ENCODE measurements at regions not wholly inside any gene's neighbourhood (a gene's known extent, or its start where the extent isn't known, plus 50 kb on each side); places are given as distances from the start of the nearest gene placed in this dataset.

DNA sequence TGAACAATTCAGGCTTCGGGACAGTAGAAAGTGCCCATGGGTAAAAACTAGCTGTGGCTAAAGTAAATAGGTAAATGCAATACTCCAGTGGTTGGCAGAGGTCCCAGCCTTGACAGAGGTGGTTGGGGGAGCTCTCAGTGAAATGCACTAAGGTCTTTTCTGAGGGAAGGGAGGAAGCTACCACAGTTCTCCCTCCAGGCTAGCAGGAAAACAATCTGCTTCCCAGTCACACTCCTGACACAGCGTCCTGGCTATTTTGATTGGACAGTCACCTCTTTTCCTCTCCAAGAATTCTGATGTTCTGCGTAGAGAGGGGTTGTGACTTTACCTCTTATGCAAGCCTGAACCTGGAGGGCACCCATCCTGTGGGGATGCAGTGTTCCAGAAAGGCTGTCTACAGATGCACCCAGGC is 128.7 kb downstream of the CYSLTR2 start:
- Histone ChIP-seq H3K4me1 (ENCODE audit: control insufficient read depth in 5 of 5, insufficient read depth in 5 of 5, low read length in 5 of 5) (peaks cover 0 to 11% (median 0%) of the 10 kb centered on the region in 5 donors), H3K36me3 (ENCODE audit: control insufficient read depth in 5 of 5, insufficient read depth in 5 of 5, low read length in 5 of 5) (no peaks in the 10 kb centered on the region), H3K4me3 (ENCODE audit: low read depth in 1 of 5, low read length in 5 of 5) (no peak overlapping the region), H3K9ac (ENCODE audit: low read length in 5 of 5) (no peak overlapping the region), H3K9me3 (ENCODE audit: control insufficient read depth in 5 of 5, low read length in 5 of 5) (peaks cover 3 to 17% (median 10%) of the 10 kb centered on the region in 5 donors), H3K27ac (ENCODE audit: low read depth, low read length) (no peak overlapping the region), H3K27me3 (ENCODE audit: control insufficient read depth in 5 of 5, insufficient read depth in 4 of 5, low read length in 5 of 5) (no peaks in the 10 kb centered on the region)

DNA sequence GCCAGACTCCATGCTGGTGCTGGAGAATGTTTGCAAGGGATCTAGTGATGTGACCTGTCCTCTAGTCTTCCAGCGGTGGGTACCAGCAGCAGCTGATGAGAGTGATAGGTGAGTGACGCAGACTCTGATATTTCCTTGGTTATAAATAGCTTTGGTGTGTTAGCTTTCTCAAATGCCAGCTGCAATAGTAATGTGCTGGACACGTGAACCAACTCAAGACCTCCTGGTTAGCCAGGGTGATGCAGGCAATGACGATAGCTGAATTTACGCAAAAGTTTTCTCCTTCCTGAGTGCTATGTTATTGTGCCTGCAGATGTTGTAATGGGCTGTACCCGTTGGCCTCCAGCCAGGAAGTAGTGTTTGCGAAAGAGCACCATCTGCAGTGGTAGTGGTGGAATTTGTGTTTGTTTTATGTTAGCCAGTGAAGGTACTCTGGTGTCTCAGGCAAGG is 129.5 kb downstream of the CYSLTR2 start:
- H3K9ac ChIP-seq (ENCODE audit: low read length in 5 of 5) = no peak overlapping the region
- H3K27ac ChIP-seq (ENCODE audit: low read depth, low read length) = no peak overlapping the region
- peaks cover 3 to 17% (median 10%) of the 10 kb centered on the region in 5 donors for H3K9me3 ChIP-seq (ENCODE audit: control insufficient read depth in 5 of 5, low read length in 5 of 5)
- H3K4me3 ChIP-seq (ENCODE audit: low read depth in 1 of 5, low read length in 5 of 5) = no peak overlapping the region
- H3K4me1 ChIP-seq (ENCODE audit: control insufficient read depth in 5 of 5, insufficient read depth in 5 of 5, low read length in 5 of 5) = peaks cover 0 to 11% (median 0%) of the 10 kb centered on the region in 5 donors
- H3K27me3 ChIP-seq (ENCODE audit: control insufficient read depth in 5 of 5, insufficient read depth in 4 of 5, low read length in 5 of 5) = no peaks in the 10 kb centered on the region
- H3K36me3 ChIP-seq (ENCODE audit: control insufficient read depth in 5 of 5, insufficient read depth in 5 of 5, low read length in 5 of 5) = no peaks in the 10 kb centered on the region

DNA sequence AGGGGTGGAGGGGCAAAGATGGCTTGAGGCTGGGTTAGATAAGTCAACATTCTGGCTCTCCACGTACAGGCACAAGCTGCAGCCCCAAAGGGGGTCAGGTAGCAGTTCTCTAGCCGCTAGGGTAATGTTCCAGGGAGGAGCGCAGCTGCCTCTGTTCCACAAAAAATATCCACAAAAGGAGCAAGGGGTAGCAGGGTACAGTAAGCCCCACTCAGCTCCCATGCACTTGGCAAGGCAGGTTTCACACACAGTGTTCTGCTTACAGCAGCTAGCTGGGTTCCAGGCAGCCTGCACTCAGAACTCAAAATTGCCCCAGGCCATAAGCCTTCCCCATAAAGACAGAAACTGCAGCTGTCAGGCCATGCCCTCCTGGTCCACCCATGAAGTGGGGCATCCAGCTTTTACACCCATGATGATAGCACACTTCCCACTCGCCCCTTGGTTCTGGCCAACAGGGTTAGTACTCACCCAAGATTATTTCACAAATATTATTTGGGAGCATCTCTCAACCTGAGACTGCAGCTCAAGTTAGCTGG is 130.0 kb downstream of the CYSLTR2 start:
- H3K27ac ChIP-seq (ENCODE audit: low read depth, low read length) = no peak overlapping the region
- no peak overlapping the region for H3K4me3 ChIP-seq (ENCODE audit: low read depth in 1 of 5, low read length in 5 of 5)
- H3K27me3 ChIP-seq (ENCODE audit: control insufficient read depth in 5 of 5, insufficient read depth in 4 of 5, low read length in 5 of 5) = no peaks in the 10 kb centered on the region
- H3K36me3 ChIP-seq (ENCODE audit: control insufficient read depth in 5 of 5, insufficient read depth in 5 of 5, low read length in 5 of 5) = no peaks in the 10 kb centered on the region
- H3K4me1 ChIP-seq (ENCODE audit: control insufficient read depth in 5 of 5, insufficient read depth in 5 of 5, low read length in 5 of 5) = peaks cover 0 to 11% (median 0%) of the 10 kb centered on the region in 5 donors
- H3K9ac ChIP-seq (ENCODE audit: low read length in 5 of 5) = no peak overlapping the region
- H3K9me3 ChIP-seq (ENCODE audit: control insufficient read depth in 5 of 5, low read length in 5 of 5) = peaks cover 3 to 17% (median 10%) of the 10 kb centered on the region in 5 donors

DNA sequence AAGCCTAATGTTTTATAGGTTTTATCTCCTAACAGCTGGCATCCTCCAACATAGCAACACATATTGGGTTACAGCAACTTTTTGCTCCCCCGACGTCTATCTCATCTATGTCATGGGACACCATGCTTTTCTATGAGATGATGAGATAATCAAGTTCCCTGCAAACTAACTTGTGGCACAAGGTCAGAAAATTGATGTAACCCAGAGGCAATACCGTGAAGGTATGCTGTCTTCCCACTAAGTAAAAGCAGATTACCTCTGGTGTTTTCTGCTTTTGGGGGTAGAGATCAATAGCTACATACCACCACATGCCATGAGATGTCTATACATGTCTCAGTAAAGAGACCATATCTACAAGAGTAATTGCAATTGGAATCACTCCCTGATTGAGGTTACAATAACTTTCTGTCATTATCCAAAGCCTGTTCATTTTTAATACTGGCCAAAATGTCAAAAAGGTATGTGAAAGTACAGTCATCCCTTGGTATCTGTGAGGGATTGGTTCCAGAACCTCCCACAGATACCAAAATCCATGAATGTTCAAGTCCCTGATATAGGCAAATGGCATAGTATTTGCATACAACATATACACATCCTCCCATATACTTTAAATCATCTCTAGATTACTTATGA is 131.3 kb downstream of the CYSLTR2 start:
- no peak overlapping the region for H3K27ac ChIP-seq (ENCODE audit: low read depth, low read length)
- no peak overlapping the region for H3K4me3 ChIP-seq (ENCODE audit: low read depth in 1 of 5, low read length in 5 of 5)
- H3K27me3 ChIP-seq (ENCODE audit: control insufficient read depth in 5 of 5, insufficient read depth in 4 of 5, low read length in 5 of 5) = no peaks in the 10 kb centered on the region
- H3K9me3 ChIP-seq (ENCODE audit: control insufficient read depth in 5 of 5, low read length in 5 of 5) = peaks cover under 1 to 16% (median 6%) of the 10 kb centered on the region in 5 donors
- no peak overlapping the region for H3K9ac ChIP-seq (ENCODE audit: low read length in 5 of 5)
- peaks cover 0 to 11% (median 0%) of the 10 kb centered on the region in 5 donors for H3K4me1 ChIP-seq (ENCODE audit: control insufficient read depth in 5 of 5, insufficient read depth in 5 of 5, low read length in 5 of 5)
- no peaks in the 10 kb centered on the region for H3K36me3 ChIP-seq (ENCODE audit: control insufficient read depth in 5 of 5, insufficient read depth in 5 of 5, low read length in 5 of 5)

DNA sequence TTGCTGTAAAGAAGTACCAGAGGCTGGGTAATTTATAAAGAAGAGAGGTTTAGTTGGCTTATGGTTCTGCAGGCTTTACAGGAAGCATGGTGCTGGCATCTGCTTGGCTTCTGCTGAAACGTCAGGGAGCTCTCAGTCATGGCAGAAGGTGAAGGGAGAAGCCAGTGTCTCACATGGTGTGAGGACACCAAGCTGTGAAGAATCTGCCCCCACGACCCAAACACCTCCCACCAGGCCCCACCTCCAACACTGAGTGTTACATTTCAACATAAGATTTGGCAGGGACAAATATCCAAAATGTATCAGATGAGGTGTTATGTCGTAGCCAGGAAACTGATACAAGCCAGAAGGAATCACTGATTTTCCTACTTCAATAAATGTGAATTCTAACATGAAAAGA is 136.5 kb downstream of the CYSLTR2 start:
- no peaks in the 10 kb centered on the region for H3K36me3 ChIP-seq (ENCODE audit: control insufficient read depth in 5 of 5, insufficient read depth in 5 of 5, low read length in 5 of 5)
- no peaks in the 10 kb centered on the region for H3K4me1 ChIP-seq (ENCODE audit: control insufficient read depth in 5 of 5, insufficient read depth in 5 of 5, low read length in 5 of 5)
- H3K27ac ChIP-seq (ENCODE audit: low read depth, low read length) = no peak overlapping the region
- H3K9me3 ChIP-seq (ENCODE audit: control insufficient read depth in 5 of 5, low read length in 5 of 5) = no peaks in the 10 kb centered on the region
- no peaks in the 10 kb centered on the region for H3K27me3 ChIP-seq (ENCODE audit: control insufficient read depth in 5 of 5, insufficient read depth in 4 of 5, low read length in 5 of 5)
- H3K4me3 ChIP-seq (ENCODE audit: low read depth in 1 of 5, low read length in 5 of 5) = no peak overlapping the region
- no peak overlapping the region for H3K9ac ChIP-seq (ENCODE audit: low read length in 5 of 5)

GRCh38 chr13:48790966-48791365 is 137.2 kb downstream of the CYSLTR2 start:
- Histone ChIP-seq H3K4me1 (ENCODE audit: control insufficient read depth in 5 of 5, insufficient read depth in 5 of 5, low read length in 5 of 5) (no peaks in the 10 kb centered on the region), H3K4me3 (ENCODE audit: low read depth in 1 of 5, low read length in 5 of 5) (no peak overlapping the region), H3K36me3 (ENCODE audit: control insufficient read depth in 5 of 5, insufficient read depth in 5 of 5, low read length in 5 of 5) (no peaks in the 10 kb centered on the region), H3K27ac (ENCODE audit: low read depth, low read length) (no peak overlapping the region), H3K27me3 (ENCODE audit: control insufficient read depth in 5 of 5, insufficient read depth in 4 of 5, low read length in 5 of 5) (no peaks in the 10 kb centered on the region), H3K9me3 (ENCODE audit: control insufficient read depth in 5 of 5, low read length in 5 of 5) (no peaks in the 10 kb centered on the region), H3K9ac (ENCODE audit: low read length in 5 of 5) (no peak overlapping the region)

- H3K4me1 ChIP-seq (ENCODE audit: control insufficient read depth in 5 of 5, insufficient read depth in 5 of 5, low read length in 5 of 5) = no peaks in the 10 kb centered on the region
- no peaks in the 10 kb centered on the region for H3K36me3 ChIP-seq (ENCODE audit: control insufficient read depth in 5 of 5, insufficient read depth in 5 of 5, low read length in 5 of 5)
- H3K27ac ChIP-seq (ENCODE audit: low read depth, low read length) = no peak overlapping the region
- H3K27me3 ChIP-seq (ENCODE audit: control insufficient read depth in 5 of 5, insufficient read depth in 4 of 5, low read length in 5 of 5) = no peaks in the 10 kb centered on the region
- H3K9me3 ChIP-seq (ENCODE audit: control insufficient read depth in 5 of 5, low read length in 5 of 5) = no peaks in the 10 kb centered on the region
- H3K9ac ChIP-seq (ENCODE audit: low read length in 5 of 5) = no peak overlapping the region
- no peak overlapping the region for H3K4me3 ChIP-seq (ENCODE audit: low read depth in 1 of 5, low read length in 5 of 5)
Observed at GRCh38 chr13:48797127-48797526, 143.4 kb downstream of the CYSLTR2 start.

DNA sequence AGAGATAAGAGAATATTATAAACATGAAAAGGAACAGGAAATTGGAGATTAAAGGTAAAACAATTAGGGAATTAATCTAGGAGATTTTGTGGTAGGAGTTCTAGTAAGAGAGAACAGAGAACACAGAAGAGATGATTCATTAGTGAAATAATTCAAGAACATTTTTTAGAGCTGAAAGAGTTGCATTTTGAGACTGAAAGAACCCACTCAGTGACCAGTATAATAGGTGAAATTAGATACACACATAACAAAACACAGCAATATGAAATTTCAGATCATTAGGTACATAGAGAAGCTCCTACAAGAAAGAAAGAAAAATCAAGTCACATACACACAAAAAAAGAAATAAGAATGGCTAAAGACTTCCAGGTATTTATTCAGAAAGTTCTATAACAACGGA is 144.0 kb downstream of the CYSLTR2 start:
- Histone ChIP-seq H3K27me3 (ENCODE audit: control insufficient read depth in 5 of 5, insufficient read depth in 4 of 5, low read length in 5 of 5) (no peaks in the 10 kb centered on the region), H3K27ac (ENCODE audit: low read depth, low read length) (no peak overlapping the region), H3K4me3 (ENCODE audit: low read depth in 1 of 5, low read length in 5 of 5) (no peak overlapping the region), H3K36me3 (ENCODE audit: control insufficient read depth in 5 of 5, insufficient read depth in 5 of 5, low read length in 5 of 5) (no peaks in the 10 kb centered on the region), H3K9me3 (ENCODE audit: control insufficient read depth in 5 of 5, low read length in 5 of 5) (no peaks in the 10 kb centered on the region), H3K9ac (ENCODE audit: low read length in 5 of 5) (no peak overlapping the region), H3K4me1 (ENCODE audit: control insufficient read depth in 5 of 5, insufficient read depth in 5 of 5, low read length in 5 of 5) (no peaks in the 10 kb centered on the region)

- Histone ChIP-seq H3K9ac (ENCODE audit: low read length in 5 of 5) (no peak overlapping the region), H3K4me1 (ENCODE audit: control insufficient read depth in 5 of 5, insufficient read depth in 5 of 5, low read length in 5 of 5) (no peaks in the 10 kb centered on the region), H3K27me3 (ENCODE audit: control insufficient read depth in 5 of 5, insufficient read depth in 4 of 5, low read length in 5 of 5) (no peaks in the 10 kb centered on the region), H3K27ac (ENCODE audit: low read depth, low read length) (no peak overlapping the region), H3K9me3 (ENCODE audit: control insufficient read depth in 5 of 5, low read length in 5 of 5) (no peaks in the 10 kb centered on the region), H3K36me3 (ENCODE audit: control insufficient read depth in 5 of 5, insufficient read depth in 5 of 5, low read length in 5 of 5) (no peaks in the 10 kb centered on the region), H3K4me3 (ENCODE audit: low read depth in 1 of 5, low read length in 5 of 5) (no peak overlapping the region)
Observed at GRCh38 chr13:48798180-48798579, 144.5 kb downstream of the CYSLTR2 start.

GRCh38 chr13:48801255-48801654 is 147.5 kb downstream of the CYSLTR2 start:
- Histone ChIP-seq H3K27ac (ENCODE audit: low read depth, low read length) (no peak overlapping the region), H3K9ac (ENCODE audit: low read length in 5 of 5) (no peak overlapping the region), H3K36me3 (ENCODE audit: control insufficient read depth in 5 of 5, insufficient read depth in 5 of 5, low read length in 5 of 5) (no peaks in the 10 kb centered on the region), H3K9me3 (ENCODE audit: control insufficient read depth in 5 of 5, low read length in 5 of 5) (peaks cover 0 to 4% (median 0%) of the 10 kb centered on the region in 5 donors), H3K4me3 (ENCODE audit: low read depth in 1 of 5, low read length in 5 of 5) (no peak overlapping the region), H3K4me1 (ENCODE audit: control insufficient read depth in 5 of 5, insufficient read depth in 5 of 5, low read length in 5 of 5) (no peaks in the 10 kb centered on the region), H3K27me3 (ENCODE audit: control insufficient read depth in 5 of 5, insufficient read depth in 4 of 5, low read length in 5 of 5) (no peaks in the 10 kb centered on the region)
